Thyroid gland (tissue), 4 donors: ENCODE measurements at regions not wholly inside any gene's neighbourhood (a gene's known extent, or its start where the extent isn't known, plus 50 kb on each side); places are given as distances from the start of the nearest gene placed in this dataset.
A peak's percentile ranks its signal among the peaks of the same experiment; 100 is the strongest.

Source experiments
- DNase-seq, 2 donors: peaks; one replicate each; pipeline ENCODE4 v3.0.0-alpha.2; 2019
- H3K27ac ChIP-seq, 3 donors: fragments of 200-600 bp; sonication (generic); 1 replicate in 2 of 3; 2 replicates in 1 of 3; pipeline ENCODE4 v1.5.1; 2016 to 2019; ENCODE audit warnings: mild to moderate bottlenecking in 1 of 3, moderate library complexity in 1 of 3
- H3K27me3 ChIP-seq: fragments of 200-600 bp; sonication (generic); one replicate; pipeline ENCODE4 v1.5.1; 2019
- H3K36me3 ChIP-seq, 2 donors: fragments of 200-600 bp; sonication (generic); one replicate each; pipeline ENCODE4 v1.5.1; 2016 to 2019
- H3K4me1 ChIP-seq, 2 donors: fragments of 200-600 bp; sonication (generic); one replicate each; pipeline ENCODE4 v1.5.1; 2017 to 2019
- H3K4me3 ChIP-seq, 3 donors: fragments of 200-600 bp; sonication (generic); replicated peaks in 1 of 3; 1 replicate in 2 of 3; 2 replicates in 1 of 3; pipeline ENCODE4 v1.5.1; 2016; ENCODE audit warnings: mild to moderate bottlenecking in 1 of 3
- H3K9me3 ChIP-seq: fragments of 200-600 bp; sonication (generic); one replicate; pipeline ENCODE4 v1.5.1; 2017
- CTCF ChIP-seq, 6 experiments: fragments of 200-600 bp in 3 of 6; fragments of 450-650 bp in 3 of 6; sonication (generic) in 3 of 6; IDR thresholded peaks; one replicate each; pipeline ENCODE4 v1.5.1; 2016 to 2019; ENCODE audit warnings: antibody characterized with exemption in 6 of 6, mild to moderate bottlenecking in 2 of 6, inconsistent platforms in 1 of 6, moderate library complexity in 1 of 6
- POLR2A ChIP-seq, 2 donors: fragments of 450-650 bp; IDR thresholded peaks; one replicate each; pipeline ENCODE4 v1.6.1; 2017; ENCODE audit warnings: antibody characterized with exemption in 2 of 2, mild to moderate bottlenecking in 2 of 2, moderate library complexity in 1 of 2
- WGBS, 2 donors: methylation state at CpG; one replicate each; pipeline ENCODE4 v1.1.5; 2017; 5-methylcytosine and 5-hydroxymethylcytosine counted together
- intact Hi-C: fragments of 100-400 bp; cut with DNase I; formaldehyde crosslinking; loops from one replicate; pipeline ENCODE4 v1.15.1; 2023

- Histone ChIP-seq H3K36me3 (no peaks in the 10 kb centered on the region), H3K4me1 (no peaks in the 10 kb centered on the region), H3K27ac (no peak overlapping the region), H3K9me3 (no peaks in the 10 kb centered on the region), H3K27me3 (no peaks in the 10 kb centered on the region), H3K4me3 (no peak overlapping the region)
- intact Hi-C loops, result no loop called here
- TF ChIP-seq POLR2A (IDR thresholded peaks at IDR 0.05) (no peak), CTCF (IDR thresholded peaks at IDR 0.05) (no peak)
- DNase-seq, result no peak
- WGBS, 2 donors, result 90 to 96% methylated on average over 1 of the region's 2 CpGs
Measured at GRCh38 chrX:74023203-74023602, 170.7 kb upstream of the XIST start.

GRCh38 chrX:74018253-74018652 lies 165.7 kb upstream of the XIST start:
- no peaks in the 10 kb centered on the region for H3K4me1 ChIP-seq
- no peak for DNase-seq
- H3K27ac ChIP-seq, result no peak overlapping the region
- no peak overlapping the region for H3K4me3 ChIP-seq
- 95 to 96% methylated on average over 2 to 8 of the region's 8 CpGs for WGBS, 2 donors
- TF ChIP-seq POLR2A (IDR thresholded peaks at IDR 0.05) (no peak), CTCF (IDR thresholded peaks at IDR 0.05) (no peak)
- H3K9me3 ChIP-seq, result no peaks in the 10 kb centered on the region
- intact Hi-C loops, result loop anchor here (5.0 kb wide), 1 partner anchor 161 kb away; no protein-coding TSS in a partner anchor
- no peaks in the 10 kb centered on the region for H3K27me3 ChIP-seq
- no peaks in the 10 kb centered on the region for H3K36me3 ChIP-seq

GRCh38 chrX:74015379-74016019 lies 163.0 kb upstream of the XIST start:
- Histone ChIP-seq H3K4me1 (no peaks in the 10 kb centered on the region), H3K27me3 (no peaks in the 10 kb centered on the region), H3K9me3 (no peaks in the 10 kb centered on the region), H3K27ac (no peak overlapping the region), H3K4me3 (no peak overlapping the region), H3K36me3 (no peaks in the 10 kb centered on the region)
- DNase-seq, result peak; percentile 52 to 62
- 26 to 29% methylated on average over 7 of the region's 7 CpGs for WGBS, 2 donors
- TF ChIP-seq CTCF (IDR thresholded peaks at IDR 0.05), result peak; percentile 34 to 90 (median 66)
- no peak for TF ChIP-seq POLR2A (IDR thresholded peaks at IDR 0.05)
- intact Hi-C loops, result loop anchor here (5.0 kb wide), 1 partner anchor 158 kb away; no protein-coding TSS in a partner anchor

- Histone ChIP-seq H3K27me3 (no peaks in the 10 kb centered on the region), H3K4me3 (no peak overlapping the region), H3K27ac (no peak overlapping the region), H3K9me3 (no peaks in the 10 kb centered on the region), H3K4me1 (no peaks in the 10 kb centered on the region), H3K36me3 (no peaks in the 10 kb centered on the region)
- intact Hi-C loops, result no loop called here
- no peak for TF ChIP-seq CTCF (IDR thresholded peaks at IDR 0.05)
- no peak for TF ChIP-seq POLR2A (IDR thresholded peaks at IDR 0.05)
- 91 to 100% methylated on average over 2 of the region's 2 CpGs for WGBS, 2 donors
- no peak for DNase-seq
Measured at GRCh38 chrX:74009041-74009440, 156.5 kb upstream of the XIST start.

- Histone ChIP-seq H3K4me3 (no peak overlapping the region), H3K27me3 (no peaks in the 10 kb centered on the region), H3K27ac (no peak overlapping the region), H3K9me3 (no peaks in the 10 kb centered on the region), H3K36me3 (no peaks in the 10 kb centered on the region), H3K4me1 (no peaks in the 10 kb centered on the region)
- no peak for DNase-seq
- intact Hi-C loops, result no loop called here
- no peak for TF ChIP-seq CTCF (IDR thresholded peaks at IDR 0.05)
- TF ChIP-seq POLR2A (IDR thresholded peaks at IDR 0.05), result no peak
- 96 to 99% methylated on average over 6 of the region's 6 CpGs for WGBS, 2 donors
Measured at GRCh38 chrX:73992019-73992418, 139.5 kb upstream of the XIST start.
